ENCODE measurements at regions not wholly inside any gene's neighbourhood (a gene's known extent, or its start where the extent isn't known, plus 50 kb on each side); places are given as distances from the start of the nearest gene placed in this dataset.

DNA sequence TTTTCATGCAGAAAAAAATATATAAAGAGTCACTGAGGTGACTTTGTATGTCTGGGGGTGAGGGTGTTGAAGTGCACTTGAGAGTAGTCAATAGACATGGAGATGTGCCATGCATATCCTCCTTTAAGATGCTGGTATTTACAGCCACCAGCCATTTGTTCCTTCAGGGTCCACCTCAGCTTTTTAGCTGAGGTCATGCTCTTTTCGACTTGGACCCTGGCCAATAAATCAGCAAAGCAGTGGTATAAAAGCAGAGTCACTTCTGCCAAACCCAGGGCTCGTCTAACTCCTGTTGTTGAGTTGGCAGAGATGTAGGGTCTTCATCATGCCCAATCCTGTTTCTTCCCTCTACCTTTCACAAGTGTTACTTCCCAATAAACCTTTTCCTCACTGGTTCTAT lies 75.1 kb upstream of the OSTN start:
- no peak overlapping the region for H3K4me3 ChIP-seq
- no peaks in the 10 kb centered on the region for H3K4me1 ChIP-seq (ENCODE audit: insufficient read depth)
- H3K27me3 ChIP-seq (ENCODE audit: insufficient read depth), result no peaks in the 10 kb centered on the region
- no peaks in the 10 kb centered on the region for H4K20me1 ChIP-seq (replicated peaks; ENCODE audit: insufficient read depth)
- DNase-seq (ENCODE audit: low spot score) (no peak), ATAC-seq (no peak)
- H3K27ac Mint-ChIP-seq, result no peak overlapping the region
- H3K79me2 ChIP-seq (replicated peaks; ENCODE audit: insufficient read depth), result no peaks in the 10 kb centered on the region
- peaks cover 10% of the 10 kb centered on the region; the same call in 2 of the 3 replicates for H3K9me3 Mint-ChIP-seq
- H3K9me2 ChIP-seq (ENCODE audit: insufficient read depth), result peaks cover 5% of the 10 kb centered on the region; the same call in 1 of the 2 replicates
- H3K4me1 Mint-ChIP-seq, result no peaks in the 10 kb centered on the region
- peaks cover 6% of the 10 kb centered on the region; the same call in 1 of the 3 replicates for H3K36me3 Mint-ChIP-seq (ENCODE audit: low read depth)
- H3K27me3 Mint-ChIP-seq (ENCODE audit: insufficient read depth, low read depth, poor library complexity), result no peaks in the 10 kb centered on the region
- H3K4me3 Mint-ChIP-seq, result no peak overlapping the region
- H3F3A ChIP-seq (replicated peaks; ENCODE audit: low read depth), result no peaks in the 10 kb centered on the region
- H2AFZ ChIP-seq, result no peak overlapping the region
- H3K27ac ChIP-seq (ENCODE audit: low read depth), result no peak overlapping the region
- H3K36me3 ChIP-seq (ENCODE audit: insufficient read depth), result no peaks in the 10 kb centered on the region
- TF ChIP-seq, protein P1, sequence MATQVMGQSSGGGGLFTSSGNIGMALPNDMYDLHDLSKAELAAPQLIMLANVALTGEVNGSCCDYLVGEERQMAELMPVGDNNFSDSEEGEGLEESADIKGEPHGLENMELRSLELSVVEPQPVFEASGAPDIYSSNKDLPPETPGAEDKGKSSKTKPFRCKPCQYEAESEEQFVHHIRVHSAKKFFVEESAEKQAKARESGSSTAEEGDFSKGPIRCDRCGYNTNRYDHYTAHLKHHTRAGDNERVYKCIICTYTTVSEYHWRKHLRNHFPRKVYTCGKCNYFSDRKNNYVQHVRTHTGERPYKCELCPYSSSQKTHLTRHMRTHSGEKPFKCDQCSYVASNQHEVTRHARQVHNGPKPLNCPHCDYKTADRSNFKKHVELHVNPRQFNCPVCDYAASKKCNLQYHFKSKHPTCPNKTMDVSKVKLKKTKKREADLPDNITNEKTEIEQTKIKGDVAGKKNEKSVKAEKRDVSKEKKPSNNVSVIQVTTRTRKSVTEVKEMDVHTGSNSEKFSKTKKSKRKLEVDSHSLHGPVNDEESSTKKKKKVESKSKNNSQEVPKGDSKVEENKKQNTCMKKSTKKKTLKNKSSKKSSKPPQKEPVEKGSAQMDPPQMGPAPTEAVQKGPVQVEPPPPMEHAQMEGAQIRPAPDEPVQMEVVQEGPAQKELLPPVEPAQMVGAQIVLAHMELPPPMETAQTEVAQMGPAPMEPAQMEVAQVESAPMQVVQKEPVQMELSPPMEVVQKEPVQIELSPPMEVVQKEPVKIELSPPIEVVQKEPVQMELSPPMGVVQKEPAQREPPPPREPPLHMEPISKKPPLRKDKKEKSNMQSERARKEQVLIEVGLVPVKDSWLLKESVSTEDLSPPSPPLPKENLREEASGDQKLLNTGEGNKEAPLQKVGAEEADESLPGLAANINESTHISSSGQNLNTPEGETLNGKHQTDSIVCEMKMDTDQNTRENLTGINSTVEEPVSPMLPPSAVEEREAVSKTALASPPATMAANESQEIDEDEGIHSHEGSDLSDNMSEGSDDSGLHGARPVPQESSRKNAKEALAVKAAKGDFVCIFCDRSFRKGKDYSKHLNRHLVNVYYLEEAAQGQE (IDR thresholded peaks at IDR 0.05; ENCODE audit: unreplicated experiment), result no peak
- TF ChIP-seq NANOG (IDR thresholded peaks at IDR 0.05; ENCODE audit: borderline replicate concordance) (no peak), EZH2 (IDR thresholded peaks at IDR 0.05; ENCODE audit: low read depth, unreplicated experiment) (no peak), POLR2AphosphoS5 (IDR thresholded peaks at IDR 0.05; ENCODE audit: low read depth) (no peak), JUNB (IDR thresholded peaks at IDR 0.05; ENCODE audit: unreplicated experiment) (no peak), STAT1 (IDR thresholded peaks at IDR 0.05; ENCODE audit: unreplicated experiment) (no peak), EZH2phosphoT487 (IDR thresholded peaks at IDR 0.05; ENCODE audit: unreplicated experiment) (no peak), ZNF114 (CRISPR knock-in tag; IDR thresholded peaks at IDR 0.05) (no peak), ZNF331 (CRISPR knock-in tag; IDR thresholded peaks at IDR 0.05; ENCODE audit: low read depth) (no peak), CREB1 (CRISPR knock-in tag; IDR thresholded peaks at IDR 0.05; ENCODE audit: low read depth) (no peak)
- TF ChIP-seq, protein P2, sequence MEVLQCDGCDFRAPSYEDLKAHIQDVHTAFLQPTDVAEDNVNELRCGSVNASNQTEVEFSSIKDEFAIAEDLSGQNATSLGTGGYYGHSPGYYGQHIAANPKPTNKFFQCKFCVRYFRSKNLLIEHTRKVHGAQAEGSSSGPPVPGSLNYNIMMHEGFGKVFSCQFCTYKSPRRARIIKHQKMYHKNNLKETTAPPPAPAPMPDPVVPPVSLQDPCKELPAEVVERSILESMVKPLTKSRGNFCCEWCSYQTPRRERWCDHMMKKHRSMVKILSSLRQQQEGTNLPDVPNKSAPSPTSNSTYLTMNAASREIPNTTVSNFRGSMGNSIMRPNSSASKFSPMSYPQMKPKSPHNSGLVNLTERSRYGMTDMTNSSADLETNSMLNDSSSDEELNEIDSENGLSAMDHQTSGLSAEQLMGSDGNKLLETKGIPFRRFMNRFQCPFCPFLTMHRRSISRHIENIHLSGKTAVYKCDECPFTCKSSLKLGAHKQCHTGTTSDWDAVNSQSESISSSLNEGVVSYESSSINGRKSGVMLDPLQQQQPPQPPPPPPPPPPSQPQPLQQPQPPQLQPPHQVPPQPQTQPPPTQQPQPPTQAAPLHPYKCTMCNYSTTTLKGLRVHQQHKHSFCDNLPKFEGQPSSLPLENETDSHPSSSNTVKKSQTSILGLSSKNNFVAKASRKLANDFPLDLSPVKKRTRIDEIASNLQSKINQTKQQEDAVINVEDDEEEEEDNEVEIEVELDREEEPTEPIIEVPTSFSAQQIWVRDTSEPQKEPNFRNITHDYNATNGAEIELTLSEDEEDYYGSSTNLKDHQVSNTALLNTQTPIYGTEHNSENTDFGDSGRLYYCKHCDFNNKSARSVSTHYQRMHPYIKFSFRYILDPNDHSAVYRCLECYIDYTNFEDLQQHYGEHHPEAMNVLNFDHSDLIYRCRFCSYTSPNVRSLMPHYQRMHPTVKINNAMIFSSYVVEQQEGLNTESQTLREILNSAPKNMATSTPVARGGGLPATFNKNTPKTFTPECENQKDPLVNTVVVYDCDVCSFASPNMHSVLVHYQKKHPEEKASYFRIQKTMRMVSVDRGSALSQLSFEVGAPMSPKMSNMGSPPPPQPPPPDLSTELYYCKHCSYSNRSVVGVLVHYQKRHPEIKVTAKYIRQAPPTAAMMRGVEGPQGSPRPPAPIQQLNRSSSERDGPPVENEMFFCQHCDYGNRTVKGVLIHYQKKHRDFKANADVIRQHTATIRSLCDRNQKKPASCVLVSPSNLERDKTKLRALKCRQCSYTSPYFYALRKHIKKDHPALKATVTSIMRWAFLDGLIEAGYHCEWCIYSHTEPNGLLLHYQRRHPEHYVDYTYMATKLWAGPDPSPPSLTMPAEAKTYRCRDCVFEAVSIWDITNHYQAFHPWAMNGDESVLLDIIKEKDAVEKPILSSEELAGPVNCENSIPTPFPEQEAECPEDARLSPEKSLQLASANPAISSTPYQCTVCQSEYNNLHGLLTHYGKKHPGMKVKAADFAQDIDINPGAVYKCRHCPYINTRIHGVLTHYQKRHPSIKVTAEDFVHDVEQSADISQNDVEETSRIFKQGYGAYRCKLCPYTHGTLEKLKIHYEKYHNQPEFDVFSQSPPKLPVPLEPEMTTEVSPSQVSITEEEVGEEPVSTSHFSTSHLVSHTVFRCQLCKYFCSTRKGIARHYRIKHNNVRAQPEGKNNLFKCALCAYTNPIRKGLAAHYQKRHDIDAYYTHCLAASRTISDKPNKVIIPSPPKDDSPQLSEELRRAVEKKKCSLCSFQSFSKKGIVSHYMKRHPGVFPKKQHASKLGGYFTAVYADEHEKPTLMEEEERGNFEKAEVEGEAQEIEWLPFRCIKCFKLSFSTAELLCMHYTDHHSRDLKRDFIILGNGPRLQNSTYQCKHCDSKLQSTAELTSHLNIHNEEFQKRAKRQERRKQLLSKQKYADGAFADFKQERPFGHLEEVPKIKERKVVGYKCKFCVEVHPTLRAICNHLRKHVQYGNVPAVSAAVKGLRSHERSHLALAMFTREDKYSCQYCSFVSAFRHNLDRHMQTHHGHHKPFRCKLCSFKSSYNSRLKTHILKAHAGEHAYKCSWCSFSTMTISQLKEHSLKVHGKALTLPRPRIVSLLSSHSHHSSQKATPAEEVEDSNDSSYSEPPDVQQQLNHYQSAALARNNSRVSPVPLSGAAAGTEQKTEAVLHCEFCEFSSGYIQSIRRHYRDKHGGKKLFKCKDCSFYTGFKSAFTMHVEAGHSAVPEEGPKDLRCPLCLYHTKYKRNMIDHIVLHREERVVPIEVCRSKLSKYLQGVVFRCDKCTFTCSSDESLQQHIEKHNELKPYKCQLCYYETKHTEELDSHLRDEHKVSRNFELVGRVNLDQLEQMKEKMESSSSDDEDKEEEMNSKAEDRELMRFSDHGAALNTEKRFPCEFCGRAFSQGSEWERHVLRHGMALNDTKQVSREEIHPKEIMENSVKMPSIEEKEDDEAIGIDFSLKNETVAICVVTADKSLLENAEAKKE (CRISPR knock-in tag; IDR thresholded peaks at IDR 0.05), result no peak
- TF ChIP-seq, protein P3, sequence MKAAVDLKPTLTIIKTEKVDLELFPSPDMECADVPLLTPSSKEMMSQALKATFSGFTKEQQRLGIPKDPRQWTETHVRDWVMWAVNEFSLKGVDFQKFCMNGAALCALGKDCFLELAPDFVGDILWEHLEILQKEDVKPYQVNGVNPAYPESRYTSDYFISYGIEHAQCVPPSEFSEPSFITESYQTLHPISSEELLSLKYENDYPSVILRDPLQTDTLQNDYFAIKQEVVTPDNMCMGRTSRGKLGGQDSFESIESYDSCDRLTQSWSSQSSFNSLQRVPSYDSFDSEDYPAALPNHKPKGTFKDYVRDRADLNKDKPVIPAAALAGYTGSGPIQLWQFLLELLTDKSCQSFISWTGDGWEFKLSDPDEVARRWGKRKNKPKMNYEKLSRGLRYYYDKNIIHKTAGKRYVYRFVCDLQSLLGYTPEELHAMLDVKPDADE (IDR thresholded peaks at IDR 0.05), result no peak
- TF ChIP-seq, protein P4, sequence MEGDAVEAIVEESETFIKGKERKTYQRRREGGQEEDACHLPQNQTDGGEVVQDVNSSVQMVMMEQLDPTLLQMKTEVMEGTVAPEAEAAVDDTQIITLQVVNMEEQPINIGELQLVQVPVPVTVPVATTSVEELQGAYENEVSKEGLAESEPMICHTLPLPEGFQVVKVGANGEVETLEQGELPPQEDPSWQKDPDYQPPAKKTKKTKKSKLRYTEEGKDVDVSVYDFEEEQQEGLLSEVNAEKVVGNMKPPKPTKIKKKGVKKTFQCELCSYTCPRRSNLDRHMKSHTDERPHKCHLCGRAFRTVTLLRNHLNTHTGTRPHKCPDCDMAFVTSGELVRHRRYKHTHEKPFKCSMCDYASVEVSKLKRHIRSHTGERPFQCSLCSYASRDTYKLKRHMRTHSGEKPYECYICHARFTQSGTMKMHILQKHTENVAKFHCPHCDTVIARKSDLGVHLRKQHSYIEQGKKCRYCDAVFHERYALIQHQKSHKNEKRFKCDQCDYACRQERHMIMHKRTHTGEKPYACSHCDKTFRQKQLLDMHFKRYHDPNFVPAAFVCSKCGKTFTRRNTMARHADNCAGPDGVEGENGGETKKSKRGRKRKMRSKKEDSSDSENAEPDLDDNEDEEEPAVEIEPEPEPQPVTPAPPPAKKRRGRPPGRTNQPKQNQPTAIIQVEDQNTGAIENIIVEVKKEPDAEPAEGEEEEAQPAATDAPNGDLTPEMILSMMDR (conservative IDR thresholded peaks at IDR 0.05; ENCODE audit: low read depth in 2 of 2), result no peak
- H3K4me2 ChIP-seq, result no peak overlapping the region

Measured in GM23338 (cell line).